A673 (cell line): ENCODE measurements at regions not wholly inside any gene's neighbourhood (a gene's known extent, or its start where the extent isn't known, plus 50 kb on each side); places are given as distances from the start of the nearest gene placed in this dataset.

Experiments
- BruUV-seq: library from RNA; stranded (reverse); fragments of 400-500 nt; replicated peaks from 2 replicates; lab custom pipeline; 2021; lab: Mats Ljungman, UMichigan
- CTCF ChIA-PET: fragments of 300-600 bp; sonication (Branson Sonifier 250); formaldehyde crosslinking; loops from one replicate; lab custom pipeline; 2022; ENCODE audit warnings: antibody characterized with exemption; lab: Charles Lee
- POLR2A ChIA-PET: fragments of 300-600 bp; sonication (Branson Sonifier 250); formaldehyde crosslinking; loops from one replicate; lab custom pipeline; 2022; ENCODE audit warnings: antibody characterized with exemption; ENCODE audit not compliant: low non-redundant PET; lab: Charles Lee
- DNase-seq: peaks from one replicate; pipeline ENCODE4 v3.0.0-alpha.2; 2015; ENCODE audit warnings: low spot score
- H3K27ac ChIP-seq: fragments of 200-600 bp; sonication (generic); 2 replicates; pipeline ENCODE4 v1.5.1; 2016; ENCODE audit warnings: mixed run types, low read depth, mild to moderate bottlenecking, mixed read lengths, antibody characterized with exemption, low read length; ENCODE audit not compliant: poor library complexity, severe bottlenecking
- H3K27me3 ChIP-seq: fragments of 200-600 bp; sonication (generic); replicated peaks from 2 replicates; pipeline ENCODE4 v1.6.1; 2017; ENCODE audit warnings: mixed run types, low read depth, mild to moderate bottlenecking, mixed read lengths, antibody characterized with exemption, low read length; ENCODE audit not compliant: insufficient read depth, poor library complexity
- H3K36me3 ChIP-seq: fragments of 200-600 bp; sonication (generic); 2 replicates; pipeline ENCODE4 v1.6.1; 2016; ENCODE audit warnings: mixed run types, mild to moderate bottlenecking, mixed read lengths, antibody characterized with exemption, low read length; ENCODE audit not compliant: insufficient read depth, poor library complexity, severe bottlenecking
- H3K4me1 ChIP-seq: fragments of 200-600 bp; sonication (generic); 2 replicates; pipeline ENCODE4 v1.6.1; 2017; ENCODE audit warnings: mixed run types, mild to moderate bottlenecking, mixed read lengths, antibody characterized with exemption, low read length; ENCODE audit not compliant: insufficient read depth, poor library complexity, severe bottlenecking
- H3K4me3 ChIP-seq: fragments of 200-600 bp; sonication (generic); 2 replicates; pipeline ENCODE4 v1.5.1; 2016; ENCODE audit warnings: low read depth, mixed run types, mild to moderate bottlenecking, mixed read lengths, low read length; ENCODE audit not compliant: poor library complexity, severe bottlenecking
- H3K9me3 ChIP-seq: fragments of 200-600 bp; sonication (generic); 2 replicates; pipeline ENCODE4 v1.6.1; 2016; ENCODE audit warnings: mixed run types, low read depth, mild to moderate bottlenecking, mixed read lengths, antibody characterized with exemption, low read length; ENCODE audit not compliant: poor library complexity, severe bottlenecking
- CTCF ChIP-seq: fragments of 300-800, 200-600 bp; sonication (generic); conservative IDR thresholded peaks from 2 replicates; pipeline ENCODE4 v1.5.1; 2017; ENCODE audit warnings: low read depth, mild to moderate bottlenecking, antibody characterized with exemption, low read length, moderate library complexity, mixed read lengths
- EZH2 ChIP-seq: fragments of 200-600 bp; sonication (generic); IDR thresholded peaks from 2 replicates; pipeline ENCODE4 v1.6.1; 2017; ENCODE audit warnings: borderline replicate concordance, low read depth, mild to moderate bottlenecking, mixed read lengths, antibody characterized with exemption, low read length; ENCODE audit not compliant: poor library complexity, severe bottlenecking
- intact Hi-C: fragments of 100-400 bp; cut with micrococcal nuclease; formaldehyde crosslinking; loops from one replicate; pipeline ENCODE4 v1.10.0; 2022; ENCODE audit not compliant: unreplicated experiment

GRCh38 chr2:163264341-163264740 lies 425.8 kb upstream of the KCNH7 start:
- intact Hi-C loops: no loop called here
- ChIA-PET POLR2A (no interaction called here), CTCF (no interaction called here)
- no TSS peak for BruUV-seq
- Histone ChIP-seq H3K9me3 (no peaks in the 10 kb centered on the region), H3K27me3 (peaks cover 17% of the 10 kb centered on the region), H3K4me3 (no peak overlapping the region), H3K36me3 (no peaks in the 10 kb centered on the region), H3K27ac (no peak overlapping the region), H3K4me1 (no peaks in the 10 kb centered on the region)
- TF ChIP-seq CTCF (no peak), EZH2 (no peak)
- no peak for DNase-seq

GRCh38 chr2:163259489-163259888 lies 420.9 kb upstream of the KCNH7 start:
- H3K4me1 ChIP-seq: no peaks in the 10 kb centered on the region
- H3K4me3 ChIP-seq: no peak overlapping the region
- ChIA-PET POLR2A (no interaction called here), CTCF (no interaction called here)
- H3K27me3 ChIP-seq: peaks cover 26% of the 10 kb centered on the region
- no peaks in the 10 kb centered on the region for H3K9me3 ChIP-seq
- intact Hi-C loops: no loop called here
- DNase-seq: no peak
- TF ChIP-seq CTCF (no peak), EZH2 (no peak)
- BruUV-seq: no TSS peak
- H3K27ac ChIP-seq: no peak overlapping the region
- H3K36me3 ChIP-seq: no peaks in the 10 kb centered on the region

- ChIA-PET CTCF (no interaction called here), POLR2A (no interaction called here)
- Histone ChIP-seq H3K36me3 (no peaks in the 10 kb centered on the region), H3K9me3 (no peaks in the 10 kb centered on the region), H3K27ac (no peak overlapping the region), H3K4me1 (no peaks in the 10 kb centered on the region), H3K27me3 (peaks cover 22% of the 10 kb centered on the region), H3K4me3 (no peak overlapping the region)
- DNase-seq: no peak
- TF ChIP-seq CTCF (no peak), EZH2 (no peak)
- BruUV-seq: no TSS peak
- intact Hi-C loops: no loop called here
These were observed 416.5 kb upstream of the KCNH7 start for GRCh38 chr2:163255086-163255485.
